ENCODE measurements at regions not wholly inside any gene's neighbourhood (a gene's known extent, or its start where the extent isn't known, plus 50 kb on each side); places are given as distances from the start of the nearest gene placed in this dataset.
"Not testable (repeated sequence)": the region's sequence is repeated elsewhere in the genome, so short reads cannot be mapped to it uniquely, and the experiment has no call there.

DNA sequence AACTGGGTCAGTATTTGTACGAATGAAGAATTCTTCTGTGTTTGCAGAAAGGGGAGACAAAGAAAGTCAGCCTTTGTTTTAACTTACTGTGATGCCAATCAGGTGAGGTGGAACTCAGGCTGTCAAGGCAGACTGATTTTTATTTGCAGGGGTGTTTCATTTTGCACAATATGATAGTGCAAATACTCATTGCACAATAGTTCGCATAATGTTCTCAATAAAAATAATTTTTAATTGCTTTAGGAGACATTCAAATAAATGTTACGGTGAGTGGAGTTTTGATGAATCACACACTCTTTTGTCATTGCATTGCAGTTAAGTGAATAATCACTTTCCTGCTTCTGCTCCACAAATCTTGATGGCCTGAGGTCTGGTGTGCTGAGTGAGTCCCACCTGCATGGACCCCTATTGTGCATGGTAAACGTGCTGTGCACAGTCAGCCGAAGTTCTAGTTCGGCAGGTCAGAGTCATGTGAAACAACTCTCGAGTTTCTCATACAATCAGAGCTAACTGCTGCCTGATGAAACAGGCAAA is 141.3 kb upstream of the FZD8 start:
- no peak for DNase-seq (ENCODE audit: low spot score)

DNA sequence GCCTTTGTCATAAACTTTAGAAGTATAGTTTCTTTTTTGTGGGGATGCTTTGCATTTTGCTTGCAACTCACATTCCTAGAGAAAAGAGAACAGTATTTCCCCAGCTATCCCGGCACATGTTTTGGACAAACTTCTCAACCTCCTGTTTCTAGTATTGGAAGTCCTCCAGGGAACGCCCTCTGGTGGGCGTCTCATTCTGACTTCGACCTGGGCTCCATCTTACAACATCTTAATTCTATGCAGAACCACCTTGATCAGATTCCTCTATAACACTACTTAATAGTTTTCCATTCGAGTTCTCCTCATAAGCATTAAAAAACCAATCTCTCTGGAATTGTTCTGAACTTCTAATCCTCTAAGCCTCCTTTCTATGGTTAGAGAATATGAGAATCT is 139.5 kb upstream of the FZD8 start:
- DNase-seq (ENCODE audit: low spot score): no peak

DNA sequence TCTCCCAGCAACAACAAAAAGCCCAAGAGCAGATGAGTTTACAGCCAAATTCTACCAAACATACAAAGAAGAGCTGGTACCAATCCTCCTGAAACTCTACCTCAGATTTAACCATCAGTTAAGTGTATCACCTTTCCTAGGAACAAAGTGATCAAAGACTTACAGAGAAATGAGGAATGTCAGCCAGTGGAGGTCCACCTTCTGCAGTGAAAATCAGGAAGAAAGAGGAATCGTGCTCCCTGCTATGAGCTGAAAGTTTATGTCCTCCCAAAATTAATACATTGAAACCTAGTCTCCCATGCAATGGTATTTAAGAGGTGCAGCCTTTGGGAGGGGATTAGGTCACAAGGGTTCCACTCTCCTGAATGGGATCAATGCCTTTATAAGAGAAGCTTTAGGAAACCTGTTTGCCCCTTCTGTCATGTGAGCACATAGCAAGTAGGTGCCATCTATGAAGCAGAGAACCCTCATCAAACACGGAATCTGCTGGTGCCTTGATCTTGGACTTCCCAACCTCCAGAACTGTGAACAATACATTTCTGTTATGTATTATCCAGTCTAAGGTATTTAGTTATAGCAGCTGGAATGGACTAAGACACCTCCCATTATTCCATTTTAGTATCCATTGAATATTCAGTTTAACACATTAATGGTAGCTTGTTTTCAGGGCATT is 139.0 kb upstream of the FZD8 start:
- DNase-seq (ENCODE audit: low spot score): no peak

DNA sequence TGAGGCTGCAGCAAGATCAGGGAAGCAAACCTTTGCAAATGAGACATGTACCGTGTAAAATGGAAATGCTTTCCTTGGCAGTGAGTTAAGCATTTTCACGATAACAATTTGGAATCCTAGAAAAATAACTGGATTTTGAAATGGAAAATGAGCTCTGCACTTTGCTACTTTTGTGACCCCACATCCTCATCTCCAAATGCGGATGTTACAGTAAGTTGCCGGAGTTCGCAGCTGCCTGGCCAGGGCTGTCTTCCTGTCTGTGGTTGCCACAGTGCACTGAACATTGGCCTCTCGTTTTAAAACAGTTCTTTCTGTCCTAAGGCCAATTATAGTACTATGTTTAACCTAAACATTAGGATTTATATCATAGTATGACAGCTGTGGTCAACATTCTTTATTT is 136.2 kb upstream of the FZD8 start:
- no peak for DNase-seq (ENCODE audit: low spot score)

DNA sequence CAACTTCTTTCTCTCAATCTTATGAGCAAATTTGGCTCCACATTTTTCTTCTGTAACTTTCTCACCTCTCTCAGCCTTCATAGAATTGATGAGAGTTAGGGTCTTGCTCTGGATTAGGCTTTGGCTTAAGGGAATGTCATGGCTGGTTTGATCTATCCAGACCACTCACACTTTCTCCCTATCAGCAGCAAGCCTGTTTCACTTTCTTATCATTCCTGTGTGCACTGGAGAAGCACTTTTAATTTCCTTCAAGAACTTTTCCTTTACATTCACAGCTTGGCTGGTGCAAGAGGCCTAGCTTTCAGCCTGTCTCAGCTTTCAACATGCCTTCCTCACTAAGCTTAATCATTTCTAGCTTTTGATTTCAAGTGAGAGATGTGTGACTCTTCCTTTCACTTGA is 134.5 kb upstream of the FZD8 start:
- DNase-seq (ENCODE audit: low spot score): not testable (repeated sequence)

DNA sequence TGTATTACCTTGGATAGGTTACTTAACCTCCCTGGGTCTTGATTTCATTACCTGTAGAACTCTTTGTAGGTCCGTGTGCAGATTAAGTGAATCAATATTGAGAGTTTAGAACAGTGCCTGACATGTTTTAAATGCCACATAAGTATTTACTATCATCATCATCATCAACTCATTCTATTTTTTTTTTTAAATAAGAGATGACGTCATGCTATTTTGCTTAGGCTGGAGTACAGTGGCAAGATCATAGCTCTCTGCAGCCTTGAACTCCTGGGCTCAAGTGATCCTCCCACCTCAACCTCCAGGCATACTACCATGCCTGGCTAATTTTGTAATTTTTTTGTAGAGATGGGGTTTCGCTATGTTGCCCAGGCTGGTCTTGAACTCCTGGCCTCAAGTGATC is 132.0 kb upstream of the FZD8 start:
- no peak for DNase-seq (ENCODE audit: low spot score)

DNA sequence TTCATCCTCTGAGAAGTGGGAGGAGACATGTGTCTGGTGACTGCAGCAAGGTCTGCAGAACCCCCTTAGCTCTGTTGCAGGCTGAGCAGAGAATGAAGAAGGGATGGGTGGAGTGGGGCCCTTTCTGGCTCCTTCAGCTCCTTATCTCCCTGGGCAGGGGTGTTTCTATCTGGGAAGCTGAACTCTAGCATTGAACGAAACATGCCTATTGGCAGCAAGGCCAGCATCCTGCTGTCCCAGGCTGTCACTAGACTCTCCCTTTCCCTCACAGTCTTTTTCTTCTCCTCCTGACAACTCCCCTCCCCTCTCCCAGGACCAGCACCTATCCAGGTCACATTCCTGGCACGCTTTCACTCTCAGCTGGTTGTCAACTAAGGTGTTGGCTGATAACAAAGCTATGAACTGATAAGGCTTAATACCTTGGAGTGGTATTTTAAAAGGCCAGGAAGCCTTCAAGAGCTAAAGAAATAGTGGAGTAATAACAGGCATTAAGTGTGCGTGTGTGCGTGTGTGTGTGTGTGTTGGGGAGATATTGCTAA is 128.8 kb upstream of the FZD8 start:
- no peak for DNase-seq (ENCODE audit: low spot score)

DNA sequence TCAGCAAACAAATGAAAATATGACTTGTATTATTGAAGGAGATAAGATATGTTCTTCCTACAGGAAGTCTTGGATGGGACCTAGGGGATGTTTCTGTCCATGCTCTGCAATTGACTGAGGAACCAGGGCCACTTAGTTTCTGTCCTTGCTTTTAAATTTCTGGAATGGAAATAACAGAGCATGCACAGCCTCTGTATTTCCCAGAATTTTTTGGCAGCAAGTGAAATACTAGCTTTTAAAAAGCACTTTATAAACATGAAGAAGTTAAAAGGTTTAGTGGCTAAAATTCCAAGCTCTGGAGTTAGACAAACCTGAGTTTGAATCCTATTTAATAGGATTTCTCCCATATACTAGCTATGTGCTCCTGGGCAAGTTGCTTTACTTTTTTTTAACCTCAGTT is 127.7 kb upstream of the FZD8 start:
- DNase-seq (ENCODE audit: low spot score): no peak

DNA sequence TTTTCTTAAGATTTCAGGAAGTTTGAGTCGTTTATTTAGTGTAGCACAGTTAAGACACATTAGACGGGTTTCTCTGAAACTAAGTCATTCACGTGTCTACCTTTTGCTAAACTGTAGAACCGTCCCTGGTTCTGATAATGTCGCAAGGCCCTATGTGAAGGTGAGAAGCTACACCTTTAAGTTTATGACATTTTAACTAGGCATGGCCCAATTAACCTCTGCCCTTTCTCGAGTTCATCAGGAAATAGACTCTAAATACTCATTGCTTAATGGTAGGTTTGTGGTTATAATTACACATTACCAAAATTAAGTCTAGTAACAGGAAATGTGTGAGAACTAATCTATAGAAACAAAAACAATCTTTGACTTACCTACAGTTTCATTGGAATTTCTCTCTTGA is 126.6 kb upstream of the FZD8 start:
- DNase-seq (ENCODE audit: low spot score): no peak

DNA sequence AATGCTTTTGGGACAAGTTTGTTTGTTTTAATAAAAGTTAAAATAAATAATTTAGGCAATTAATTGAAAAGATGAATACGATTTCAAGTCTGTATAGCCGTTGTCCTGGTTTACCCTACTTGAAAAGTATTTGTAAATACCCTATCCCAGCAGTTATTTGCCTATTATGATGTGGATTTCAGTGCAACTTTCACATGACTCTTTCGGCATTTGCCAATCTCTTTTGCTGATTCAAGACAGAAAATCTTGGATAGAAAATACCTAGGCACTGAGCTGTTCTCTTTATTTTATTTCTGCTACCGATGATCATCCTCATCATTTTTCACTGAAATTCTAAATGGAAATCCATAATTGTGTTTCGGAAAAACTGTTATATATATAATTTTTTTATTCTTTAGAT is 125.9 kb upstream of the FZD8 start:
- no peak for DNase-seq (ENCODE audit: low spot score)

DNA sequence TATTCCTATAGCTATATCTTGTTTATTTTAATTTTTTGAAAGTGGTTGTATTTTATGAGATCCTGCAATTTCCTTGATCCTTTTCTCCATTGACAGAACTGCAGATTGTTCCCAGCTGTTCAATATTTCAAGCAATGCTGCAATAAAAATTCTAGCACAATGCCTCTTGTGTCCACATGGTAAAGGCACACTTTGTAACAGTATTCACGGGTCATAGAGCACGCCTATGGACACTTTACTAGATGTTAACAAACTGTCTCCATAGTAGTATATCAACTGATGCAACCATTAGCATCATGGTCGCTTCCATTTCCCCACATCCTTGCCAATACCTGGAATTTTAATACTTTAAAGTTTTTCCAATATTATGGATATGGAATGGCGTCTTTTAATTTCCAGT is 123.9 kb upstream of the FZD8 start:
- DNase-seq (ENCODE audit: low spot score): no peak

DNA sequence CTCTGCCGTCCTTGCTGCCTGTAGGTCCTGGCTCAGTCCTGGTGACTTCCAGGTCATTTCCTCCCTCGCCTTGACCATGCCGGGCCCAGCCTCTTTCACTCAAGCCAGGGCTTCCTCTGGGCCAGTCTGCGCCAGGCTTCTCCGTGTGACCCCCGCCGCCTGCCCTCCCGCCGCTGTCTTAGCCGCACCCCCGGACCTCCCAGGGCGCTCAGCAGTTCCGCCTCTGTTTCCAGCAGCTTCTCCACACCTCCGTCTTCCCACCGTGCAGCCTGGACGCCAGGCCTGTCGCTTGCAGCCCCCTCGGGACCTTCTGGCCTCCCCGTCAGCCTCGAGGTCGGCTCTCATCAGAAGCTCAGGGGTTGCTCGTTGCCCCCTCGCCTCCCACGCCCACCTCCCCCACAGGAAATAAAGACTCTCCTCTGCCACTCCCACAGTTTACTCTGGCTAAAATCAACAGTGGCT is 123.0 kb upstream of the FZD8 start:
- no peak for DNase-seq (ENCODE audit: low spot score)

DNA sequence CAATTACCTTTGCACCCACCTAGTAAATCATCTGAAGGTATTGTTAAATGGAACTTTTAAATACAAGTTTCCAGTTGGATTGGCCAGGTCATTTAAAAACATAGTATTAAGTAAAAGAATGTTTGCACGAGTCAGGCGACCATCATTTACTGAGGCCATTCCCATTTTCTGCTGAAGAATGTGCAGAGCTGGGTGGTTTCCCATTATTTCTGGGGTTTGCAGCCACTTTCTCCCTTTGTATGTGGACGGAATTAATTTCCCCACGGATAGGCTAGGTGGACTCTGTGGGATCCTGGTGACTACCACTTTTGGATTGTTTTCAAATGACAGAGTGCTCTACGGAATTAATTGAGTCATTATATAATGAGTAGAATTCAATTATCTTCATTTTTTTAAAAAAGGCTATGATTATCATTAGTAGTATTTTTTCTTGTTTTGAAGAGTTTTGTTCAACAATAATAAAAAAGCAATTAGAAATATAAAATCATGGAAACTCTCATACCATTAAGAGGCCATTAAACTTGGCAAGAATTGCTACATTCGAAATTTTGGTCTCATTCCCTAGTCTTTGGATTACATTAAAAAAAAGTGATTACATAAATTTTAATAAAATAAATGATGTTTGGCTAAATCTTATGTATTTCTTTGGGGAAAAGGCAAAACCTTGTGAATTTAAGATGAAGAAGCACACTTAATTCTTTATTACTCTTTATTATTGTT is 120.4 kb upstream of the FZD8 start:
- no peak for DNase-seq (ENCODE audit: low spot score)

DNA sequence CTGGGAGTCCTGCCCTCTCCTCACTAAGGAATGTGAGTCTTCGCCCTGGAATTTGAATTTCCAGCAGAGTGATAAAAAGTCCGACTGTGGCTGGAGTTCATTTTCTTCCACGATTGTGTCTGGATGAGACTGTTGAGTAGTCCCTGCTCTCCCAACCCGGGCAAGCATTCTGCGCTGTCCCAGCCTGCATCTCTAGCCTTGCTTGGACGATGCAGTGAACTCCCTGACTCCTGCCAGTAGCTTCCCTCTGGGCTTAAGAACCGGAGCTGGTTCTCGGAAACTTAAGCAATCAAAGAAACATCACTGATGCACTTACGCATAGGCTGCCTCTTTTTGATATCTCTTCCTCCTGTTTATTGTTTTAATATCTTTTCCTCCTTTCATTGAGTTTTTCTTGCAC is 116.0 kb upstream of the FZD8 start:
- DNase-seq (ENCODE audit: low spot score): no peak

DNA sequence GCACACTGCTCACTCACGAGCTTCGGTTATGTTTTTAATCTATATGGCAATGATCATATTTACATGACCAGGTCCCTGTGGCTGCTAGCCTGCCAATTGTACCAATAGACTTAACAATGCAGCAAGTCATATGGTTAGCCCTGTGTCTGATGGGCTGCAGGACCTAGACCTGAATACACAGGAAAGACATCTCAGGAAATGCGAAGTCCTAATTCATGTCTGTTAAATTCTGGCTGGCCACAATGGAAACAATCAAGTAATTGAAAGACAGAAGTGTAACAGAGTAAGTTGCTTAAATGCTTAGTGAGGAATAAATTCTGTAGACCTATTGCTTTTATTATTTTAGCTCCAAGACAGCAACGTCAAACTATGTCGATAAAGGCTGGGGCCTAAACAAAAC is 112.4 kb upstream of the FZD8 start:
- DNase-seq (ENCODE audit: low spot score): no peak

DNA sequence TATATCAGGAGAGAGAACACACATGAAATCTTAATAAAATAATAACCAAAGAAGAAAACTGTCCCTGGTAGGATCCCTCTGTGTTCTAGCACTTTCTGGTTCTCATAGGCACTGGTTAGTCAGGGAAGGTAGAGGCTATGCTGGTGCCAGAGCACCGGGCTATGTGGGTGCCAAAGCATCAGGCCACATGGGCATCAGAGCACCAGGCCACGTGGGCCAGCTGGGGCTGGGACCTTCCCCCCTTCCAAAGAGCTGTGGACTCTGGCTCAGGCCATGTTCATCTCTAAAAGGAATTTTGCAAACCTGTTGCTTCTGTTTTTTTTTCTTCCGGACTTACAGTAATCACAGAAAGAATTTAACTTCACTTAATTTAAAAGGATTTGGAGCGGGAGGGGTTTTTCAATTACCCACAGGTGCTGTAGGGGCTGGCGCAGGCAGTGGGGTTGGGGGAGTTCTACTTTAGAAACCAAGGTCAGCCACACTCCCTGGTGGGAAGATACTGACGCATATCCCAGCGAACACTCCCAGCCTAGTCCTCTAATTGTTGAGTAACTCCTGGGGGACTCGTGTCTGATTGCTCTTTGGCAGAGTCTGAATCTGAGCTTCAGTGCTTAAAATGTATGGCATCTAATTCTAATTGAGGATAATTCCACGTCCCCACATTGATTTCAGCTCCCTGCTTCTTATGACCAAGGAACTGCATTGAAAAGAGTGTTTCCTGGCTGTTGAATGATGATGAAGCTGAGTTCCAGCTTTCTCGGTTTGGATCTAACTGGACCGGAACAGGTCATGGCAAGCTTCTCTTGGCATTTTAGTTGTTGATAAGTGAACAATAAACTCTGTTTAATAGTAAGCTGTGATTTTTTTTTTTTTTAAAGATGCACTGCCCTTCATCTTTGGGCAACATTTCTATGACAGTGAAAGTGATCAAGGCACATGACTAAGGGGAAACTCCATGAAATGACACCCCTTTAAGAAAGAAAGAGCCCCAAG is 110.7 kb upstream of the FZD8 start:
- DNase-seq (ENCODE audit: low spot score): no peak

DNA sequence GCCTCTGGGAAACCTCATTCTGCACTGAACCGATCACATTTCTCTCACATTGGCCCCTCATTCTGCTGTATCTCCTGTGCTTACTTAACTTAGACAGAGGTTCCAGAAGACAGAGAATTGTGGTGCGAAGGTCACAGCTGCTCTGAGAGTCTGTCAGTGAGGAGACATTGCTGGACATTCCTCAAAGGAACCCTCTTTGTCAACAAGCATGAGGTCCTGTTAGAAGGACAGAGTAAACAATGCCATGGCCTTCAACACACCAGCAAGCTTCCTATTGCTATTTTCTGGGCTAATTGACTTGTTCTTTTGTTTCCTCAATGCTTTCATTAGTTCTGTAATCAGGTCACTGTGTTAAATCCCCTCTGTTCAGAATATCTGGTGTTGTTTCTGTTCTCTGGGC is 109.3 kb upstream of the FZD8 start:
- DNase-seq (ENCODE audit: low spot score): no peak

DNA sequence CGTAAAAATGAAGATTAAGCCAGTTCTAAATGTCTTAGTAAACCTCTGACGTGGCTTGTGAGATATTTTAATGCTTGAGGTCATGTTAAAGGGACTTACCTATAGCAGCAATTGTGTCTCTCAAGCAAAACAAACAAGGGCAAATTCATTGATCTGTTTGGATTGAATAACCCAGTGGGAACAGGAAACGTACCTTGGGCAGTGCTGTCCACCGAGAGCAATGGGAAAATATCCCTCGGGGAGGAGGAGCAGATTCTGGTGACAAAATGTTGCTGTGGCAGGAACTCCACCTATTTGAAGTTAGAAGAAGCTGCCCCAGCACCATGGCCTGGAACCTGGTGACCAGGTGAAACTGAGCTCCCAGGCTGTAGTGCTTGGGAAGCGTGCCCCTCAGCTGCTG is 107.1 kb upstream of the FZD8 start:
- no peak for DNase-seq (ENCODE audit: low spot score)

DNA sequence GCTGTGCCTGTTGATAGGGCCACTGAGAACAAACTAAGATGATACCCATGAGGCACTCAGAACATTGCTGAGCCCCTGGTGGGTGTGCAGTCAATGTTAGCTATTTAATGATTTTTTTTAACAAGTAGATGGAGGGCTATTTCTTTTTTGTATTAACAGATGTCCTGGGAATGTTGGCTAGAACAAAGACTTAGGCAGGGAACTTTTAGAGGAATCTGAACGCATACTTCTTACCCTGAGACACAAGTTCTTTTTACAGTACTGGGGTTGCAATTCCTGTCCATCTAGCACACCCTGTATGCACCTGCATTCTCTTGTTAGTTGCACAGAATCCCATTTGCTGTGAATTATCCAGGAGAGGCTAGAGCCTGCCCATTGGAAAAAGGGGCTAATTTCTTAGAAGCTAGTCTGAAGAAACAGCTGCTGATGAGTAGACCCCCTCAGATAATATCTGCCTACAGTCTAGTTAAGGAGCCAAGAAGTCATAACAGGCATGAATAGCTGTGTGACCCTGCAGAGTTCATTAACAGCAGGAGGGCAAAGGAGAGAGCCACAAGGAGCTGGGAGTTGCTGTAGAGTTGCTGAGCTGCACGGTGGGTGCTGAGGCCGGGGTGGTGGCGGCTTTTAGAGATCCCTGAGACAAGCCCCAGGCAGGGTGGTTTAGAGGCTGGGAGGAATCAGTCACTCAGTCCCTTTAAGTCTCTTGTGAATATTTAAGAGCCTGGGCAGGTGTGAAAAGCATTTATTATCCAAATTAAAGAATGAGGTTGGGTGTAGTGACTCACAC is 103.7 kb upstream of the FZD8 start:
- no peak for DNase-seq (ENCODE audit: low spot score)

DNA sequence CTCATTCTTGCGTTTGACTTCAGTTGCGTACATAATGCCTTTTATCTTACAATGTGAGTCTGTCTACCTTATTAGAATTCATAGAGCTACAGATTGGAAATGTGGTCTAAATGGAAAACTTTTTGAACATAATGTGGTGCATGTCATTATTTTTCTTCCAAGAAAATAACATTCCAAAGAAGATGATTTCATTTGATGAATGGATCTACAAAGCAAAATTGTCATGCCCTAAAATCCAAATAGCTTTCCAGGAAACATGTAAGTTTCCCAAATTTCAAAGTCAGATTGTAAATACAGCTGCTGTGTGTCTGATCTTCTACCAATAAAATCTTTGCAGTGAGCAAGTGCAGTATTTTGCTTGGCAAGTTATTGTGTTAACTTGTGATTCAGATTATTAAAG is 101.8 kb upstream of the FZD8 start:
- no peak for DNase-seq (ENCODE audit: low spot score)

DNA sequence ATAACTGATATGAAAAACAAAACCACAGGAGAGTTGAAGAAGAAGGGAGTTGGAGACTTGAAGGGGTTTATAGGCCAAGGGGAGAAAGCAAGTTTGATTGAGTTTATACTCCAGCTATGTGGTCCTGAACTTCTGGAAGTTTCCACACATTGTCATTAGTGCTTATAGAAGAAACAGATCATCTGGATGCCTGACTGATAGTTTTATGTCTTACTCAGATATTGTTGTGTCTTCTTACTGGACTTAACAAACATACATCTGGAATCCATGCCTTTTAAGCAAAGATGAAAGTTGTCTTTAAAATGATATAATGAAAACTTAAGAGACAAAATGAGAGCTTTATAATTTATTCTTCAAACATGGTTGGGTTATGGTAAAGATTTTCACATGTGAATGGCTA is 101.3 kb upstream of the FZD8 start:
- no peak for DNase-seq (ENCODE audit: low spot score)

Data from AG08395 (cell line).